Gastrocnemius medialis (tissue), 4 donors: ENCODE measurements at regions not wholly inside any gene's neighbourhood (a gene's known extent, or its start where the extent isn't known, plus 50 kb on each side); places are given as distances from the start of the nearest gene placed in this dataset.

Experiments
- ATAC-seq, 2 donors: fragments of 150-250 bp; one replicate each; pipeline ENCODE4 v1.9.1; 2016
- DNase-seq, 2 donors: peaks; one replicate each; pipeline ENCODE4 v3.0.0-alpha.2; 2019
- H3K27ac ChIP-seq, 4 donors: fragments of 200-600 bp; sonication (generic); 1 replicate in 1 of 4; 2 replicates in 3 of 4; pipeline ENCODE4 v1.5.1; 2016 to 2018; ENCODE audit warnings: mild to moderate bottlenecking in 2 of 4, moderate library complexity in 1 of 4
- H3K27me3 ChIP-seq, 3 donors: fragments of 200-600 bp; sonication (generic) in 2 of 3; 1 replicate in 1 of 3; 2 replicates in 2 of 3; pipeline versions ENCODE4 v1.5.1 to v1.6.0; 2016 to 2019; ENCODE audit warnings: mild to moderate bottlenecking in 1 of 3, moderate library complexity in 1 of 3
- H3K36me3 ChIP-seq, 2 donors: fragments of 200-600 bp; sonication (generic) in 1 of 2; one replicate each; pipeline ENCODE4 v1.5.1; 2017 to 2018
- H3K4me1 ChIP-seq, 2 donors: fragments of 200-600 bp; sonication (generic) in 1 of 2; one replicate each; pipeline ENCODE4 v1.5.1; 2016 to 2017; ENCODE audit warnings: mild to moderate bottlenecking in 2 of 2
- H3K4me3 ChIP-seq, 4 donors: fragments of 200-600 bp; sonication (generic) in 3 of 4; 1 replicate in 1 of 4; 2 replicates in 3 of 4; pipeline ENCODE4 v1.5.1; 2016 to 2019; ENCODE audit warnings: mild to moderate bottlenecking in 2 of 4
- H3K9me3 ChIP-seq, 3 donors: fragments of 200-600 bp; sonication (generic) in 2 of 3; 1 replicate in 1 of 3; 2 replicates in 2 of 3; pipeline ENCODE4 v1.5.1; 2016 to 2019
- CTCF ChIP-seq, 5 experiments: fragments of 450-650 bp in 3 of 5; fragments of 200-600 bp in 2 of 5; sonication (generic) in 2 of 5; IDR thresholded peaks in 4 of 5; conservative IDR thresholded peaks in 1 of 5; 1 replicate in 4 of 5; 2 replicates in 1 of 5; pipeline ENCODE4 v1.5.1; 2016 to 2019; ENCODE audit warnings: antibody characterized with exemption in 5 of 5, mild to moderate bottlenecking in 3 of 5, moderate library complexity in 3 of 5
- POLR2A ChIP-seq, 2 donors: fragments of 450-650 bp; IDR thresholded peaks; one replicate each; pipeline ENCODE4 v1.6.1; 2017; ENCODE audit warnings: antibody characterized with exemption in 2 of 2, mild to moderate bottlenecking in 2 of 2, moderate library complexity in 2 of 2
- in situ Hi-C, 4 donors: fragments of 200-750 bp; cut with MboI; loops; one replicate each; pipeline versions ENCODE4 v1.15.0 to v1.8.0; 2017; ENCODE audit warnings: low sequenced_read_pairs in 4 of 4
- intact Hi-C: fragments of 100-400 bp; cut with DNase I; formaldehyde crosslinking; loops from one replicate; pipeline ENCODE4 v1.15.1; 2023; ENCODE audit warnings: low total_unique reads

GRCh38 chr20:41671143-41671542 lies 53.0 kb upstream of the CHD6 start:
- no peak overlapping the region for H3K4me3 ChIP-seq
- no peak overlapping the region for H3K27ac ChIP-seq
- ATAC-seq (no peak), DNase-seq (no peak)
- in situ Hi-C loops: no loop called here
- H3K27me3 ChIP-seq: no peaks in the 10 kb centered on the region
- H3K36me3 ChIP-seq: no peaks in the 10 kb centered on the region
- no peaks in the 10 kb centered on the region for H3K4me1 ChIP-seq
- intact Hi-C loops: no loop called here
- no peaks in the 10 kb centered on the region for H3K9me3 ChIP-seq
- no peak for TF ChIP-seq CTCF (IDR thresholded peaks at IDR 0.05 in 4 of 5, conservative IDR thresholded peaks at IDR 0.05 in 1 of 5)
- TF ChIP-seq POLR2A (IDR thresholded peaks at IDR 0.05): no peak

DNA sequence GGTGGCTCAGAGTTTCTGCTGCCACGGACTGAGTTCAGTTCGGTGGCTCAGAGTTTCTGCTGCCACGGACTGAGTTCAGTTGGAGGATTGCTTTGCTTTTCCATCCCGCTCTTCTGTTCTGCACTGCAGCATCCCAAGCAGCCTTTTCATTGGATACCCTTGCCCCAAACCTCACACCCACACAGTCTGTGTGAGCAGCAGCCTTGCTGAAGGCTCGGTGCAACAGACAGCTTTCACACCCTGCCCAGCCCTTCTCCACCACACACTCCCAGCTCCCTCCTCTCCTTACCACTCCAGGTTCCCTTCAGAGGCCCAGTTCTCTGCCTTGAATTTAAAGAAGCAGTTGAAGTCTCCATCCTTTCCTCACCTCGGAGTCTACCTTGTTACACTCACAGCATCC lies 52.5 kb upstream of the CHD6 start:
- Histone ChIP-seq H3K4me3 (no peak overlapping the region), H3K36me3 (no peaks in the 10 kb centered on the region), H3K27ac (no peak overlapping the region), H3K4me1 (no peaks in the 10 kb centered on the region), H3K9me3 (no peaks in the 10 kb centered on the region), H3K27me3 (no peaks in the 10 kb centered on the region)
- TF ChIP-seq POLR2A (IDR thresholded peaks at IDR 0.05): no peak
- no peak for TF ChIP-seq CTCF (IDR thresholded peaks at IDR 0.05 in 4 of 5, conservative IDR thresholded peaks at IDR 0.05 in 1 of 5)
- intact Hi-C loops (no loop called here), in situ Hi-C loops (no loop called here)
- DNase-seq: no peak
- no peak for ATAC-seq

DNA sequence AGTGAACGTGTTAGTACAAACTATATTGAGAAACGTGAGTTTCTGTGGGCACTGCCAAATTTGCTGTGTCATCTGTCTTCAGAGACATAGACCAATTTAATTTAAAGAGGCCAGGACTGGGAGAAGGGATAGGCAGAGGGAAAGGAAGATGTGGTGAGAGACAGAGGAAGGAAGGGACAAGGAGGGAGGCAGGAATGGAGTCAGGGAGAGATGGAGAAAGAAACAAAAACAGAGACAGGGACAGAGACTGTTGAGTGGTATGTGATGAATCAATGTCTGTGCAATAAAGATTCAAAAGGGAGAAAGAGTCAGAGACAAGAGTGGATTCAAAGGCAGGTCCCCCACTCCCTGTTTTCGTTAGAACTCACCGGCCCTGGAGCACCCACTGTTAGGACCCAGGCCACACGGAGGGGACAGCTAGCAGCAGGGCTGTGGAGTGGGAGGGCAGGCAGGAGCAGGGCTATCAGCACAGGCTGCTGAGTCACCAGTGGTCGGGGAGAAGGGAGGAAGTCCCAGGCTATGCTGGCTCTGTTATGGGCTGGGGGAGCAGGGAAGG lies 51.6 kb upstream of the CHD6 start:
- H3K4me3 ChIP-seq: no peak overlapping the region
- intact Hi-C loops: no loop called here

DNA sequence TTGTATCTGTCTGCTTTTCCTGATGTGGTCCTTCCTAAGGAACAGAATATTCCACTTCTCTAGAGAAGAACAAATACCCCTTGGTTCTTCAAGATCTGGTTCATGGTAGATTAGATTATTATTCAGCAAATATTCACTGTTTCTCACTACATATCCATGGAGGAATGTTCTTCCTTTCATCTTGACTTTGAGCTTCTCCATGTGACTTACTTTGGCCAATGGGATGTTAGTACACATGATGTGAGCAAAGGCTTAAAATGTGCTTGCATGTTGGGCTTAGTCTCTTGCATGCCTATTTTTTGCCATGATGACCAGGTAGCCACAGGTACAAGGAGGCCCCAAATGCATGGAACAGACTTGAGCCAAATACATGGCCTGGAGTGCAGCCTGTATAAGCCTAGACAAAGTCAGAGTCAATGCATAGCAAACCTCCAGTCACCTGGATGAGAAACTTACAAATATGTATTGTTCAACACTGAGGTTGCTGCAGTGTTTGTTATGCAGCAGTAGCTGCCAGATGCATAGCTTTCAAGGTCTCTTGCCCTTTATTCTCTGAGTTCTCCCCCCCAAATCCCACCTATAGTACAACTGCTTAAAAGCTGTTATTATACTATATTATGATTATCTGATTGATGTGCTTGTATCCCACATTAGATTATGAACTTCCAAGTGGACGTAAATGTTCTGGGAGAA lies 50.0 kb upstream of the CHD6 start:
- Histone ChIP-seq H3K4me1 (no peaks in the 10 kb centered on the region), H3K36me3 (no peaks in the 10 kb centered on the region), H3K4me3 (no peak overlapping the region), H3K27ac (no peak overlapping the region), H3K27me3 (no peaks in the 10 kb centered on the region), H3K9me3 (no peaks in the 10 kb centered on the region)
- in situ Hi-C loops: no loop called here
- ATAC-seq (no peak), DNase-seq (no peak)
- no peak for TF ChIP-seq CTCF (IDR thresholded peaks at IDR 0.05 in 4 of 5, conservative IDR thresholded peaks at IDR 0.05 in 1 of 5)
- TF ChIP-seq POLR2A (IDR thresholded peaks at IDR 0.05): no peak
- intact Hi-C loops: no loop called here

More for the DNA sequence above, 51.6 kb upstream of the CHD6 start:
- H3K36me3 ChIP-seq: no peaks in the 10 kb centered on the region
- H3K4me1 ChIP-seq: no peaks in the 10 kb centered on the region
- no peak overlapping the region for H3K27ac ChIP-seq
- in situ Hi-C loops: no loop called here
- no peaks in the 10 kb centered on the region for H3K27me3 ChIP-seq
- DNase-seq (no peak), ATAC-seq (no peak)
- no peaks in the 10 kb centered on the region for H3K9me3 ChIP-seq
- no peak for TF ChIP-seq POLR2A (IDR thresholded peaks at IDR 0.05)
- TF ChIP-seq CTCF (IDR thresholded peaks at IDR 0.05 in 4 of 5, conservative IDR thresholded peaks at IDR 0.05 in 1 of 5): no peak
